Erythroblast (primary cell): ENCODE measurements at regions not wholly inside any gene's neighbourhood (a gene's known extent, or its start where the extent isn't known, plus 50 kb on each side); places are given as distances from the start of the nearest gene placed in this dataset.

Source experiments
- DNase-seq, 2 experiments: peaks; one replicate each; lab custom pipeline; 2025; lab: John Stamatoyannopoulos, UW
- GATA1 ChIP-seq: IDR thresholded peaks from 2 replicates; pipeline ENCODE4 v1.6.1; 2011; ENCODE audit warnings: low read depth, mild to moderate bottlenecking, control low read depth, low read length, moderate library complexity
- POLR2A ChIP-seq: IDR thresholded peaks from 2 replicates; pipeline ENCODE4 v1.6.1; 2011; ENCODE audit warnings: mild to moderate bottlenecking, low read length

- no peak for TF ChIP-seq POLR2A
- no peak for TF ChIP-seq GATA1
- DNase-seq, result no peak
These were observed 203.1 kb upstream of the PIK3R1 start for GRCh38 chr5:68012429-68012828.

DNA sequence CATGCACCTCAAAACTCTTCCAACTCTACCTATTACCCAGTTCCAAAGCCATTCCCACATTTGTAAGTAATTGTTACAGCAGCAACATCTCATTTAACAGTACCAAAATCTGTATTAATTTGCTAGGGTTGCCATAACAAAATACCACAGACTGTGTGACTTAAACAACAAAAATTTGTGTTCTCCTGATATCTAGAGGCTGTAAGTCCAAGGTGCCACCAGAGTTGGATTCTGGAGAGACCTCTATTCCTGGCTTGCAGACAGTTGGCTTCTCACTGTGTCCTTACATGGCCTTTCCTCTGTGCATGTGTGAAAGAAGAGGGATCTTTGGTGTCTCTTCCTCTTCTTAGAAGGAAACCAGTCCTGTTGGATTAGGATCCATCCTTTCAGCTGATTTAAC, 203.8 kb upstream of the PIK3R1 start:
- TF ChIP-seq POLR2A (no peak), GATA1 (no peak)
- no peak for DNase-seq

GRCh38 chr5:68011259-68011760, 204.2 kb upstream of the PIK3R1 start:
- no peak for TF ChIP-seq POLR2A
- no peak for TF ChIP-seq GATA1

DNA sequence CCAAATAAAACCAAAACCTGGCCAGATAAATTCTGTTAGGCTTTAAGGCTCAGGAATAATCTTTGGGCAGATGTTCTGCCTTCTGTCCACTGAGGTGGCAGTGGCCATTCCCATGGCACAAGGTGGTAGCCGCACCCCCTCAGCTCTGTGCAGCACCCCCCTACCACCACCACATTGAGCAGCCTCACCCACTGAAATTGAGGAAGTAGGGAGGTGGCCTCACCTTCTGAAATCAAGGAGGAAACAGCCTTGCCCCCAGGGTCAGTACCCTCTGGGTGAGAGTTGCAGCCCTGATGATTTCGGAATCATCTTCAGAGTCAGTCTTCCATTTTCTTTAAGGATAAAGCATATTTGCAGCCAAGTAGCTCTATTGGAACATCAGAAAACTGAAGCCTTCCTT, 204.8 kb upstream of the PIK3R1 start:
- TF ChIP-seq POLR2A (no peak), GATA1 (no peak)
- no peak for DNase-seq

More at GRCh38 chr5:68011259-68011760, 204.2 kb upstream of the PIK3R1 start:
- DNase-seq, result no peak

DNA sequence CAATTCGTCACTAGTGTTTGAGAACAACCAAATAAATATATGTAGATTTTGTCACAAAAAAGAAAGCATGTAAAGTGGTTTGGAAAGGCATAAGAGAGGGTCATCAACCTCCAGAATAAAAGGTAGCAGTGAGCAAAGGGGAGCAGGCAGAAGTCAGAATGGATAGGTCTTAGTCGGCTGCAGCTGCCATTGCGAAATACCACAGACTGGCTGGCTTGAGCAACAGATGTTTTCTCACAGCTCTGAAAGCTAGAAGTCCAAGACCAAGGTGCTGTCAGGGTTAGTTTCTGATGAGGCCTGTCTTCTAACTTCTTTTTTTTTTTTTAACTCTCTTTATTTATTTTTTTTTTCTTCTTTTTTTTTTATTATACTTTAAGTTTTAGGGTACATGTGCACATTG, 208.1 kb upstream of the PIK3R1 start:
- no peak for TF ChIP-seq POLR2A
- TF ChIP-seq GATA1, result no peak
- DNase-seq, result no peak

GRCh38 chr5:68002836-68003235, 212.7 kb upstream of the PIK3R1 start:
- TF ChIP-seq POLR2A, result no peak
- no peak for TF ChIP-seq GATA1
- DNase-seq, result no peak

DNA sequence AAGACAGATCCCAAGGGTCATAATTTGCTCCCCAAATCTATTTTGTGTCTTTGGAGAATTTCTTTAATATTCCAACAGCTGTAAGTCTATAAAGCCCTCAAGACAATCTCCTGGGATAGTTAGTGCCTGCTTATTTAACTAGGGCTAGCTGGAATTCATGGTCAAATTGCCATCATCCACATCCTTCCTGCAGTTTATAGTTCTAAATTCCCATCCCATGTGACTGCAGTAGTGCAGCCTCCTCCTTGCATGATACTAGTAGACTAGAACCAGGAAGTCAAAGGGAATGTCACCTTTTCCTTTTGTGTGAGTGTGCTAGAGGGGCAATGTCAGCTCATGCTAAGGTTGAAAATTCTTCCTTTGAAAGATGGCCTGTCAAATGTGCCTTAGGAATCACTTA, 214.8 kb upstream of the PIK3R1 start:
- no peak for DNase-seq
- TF ChIP-seq GATA1 (no peak), POLR2A (no peak)

- TF ChIP-seq POLR2A (no peak), GATA1 (no peak)
- DNase-seq, result no peak
These were observed 216.2 kb upstream of the PIK3R1 start for GRCh38 chr5:67999391-67999790.

DNA sequence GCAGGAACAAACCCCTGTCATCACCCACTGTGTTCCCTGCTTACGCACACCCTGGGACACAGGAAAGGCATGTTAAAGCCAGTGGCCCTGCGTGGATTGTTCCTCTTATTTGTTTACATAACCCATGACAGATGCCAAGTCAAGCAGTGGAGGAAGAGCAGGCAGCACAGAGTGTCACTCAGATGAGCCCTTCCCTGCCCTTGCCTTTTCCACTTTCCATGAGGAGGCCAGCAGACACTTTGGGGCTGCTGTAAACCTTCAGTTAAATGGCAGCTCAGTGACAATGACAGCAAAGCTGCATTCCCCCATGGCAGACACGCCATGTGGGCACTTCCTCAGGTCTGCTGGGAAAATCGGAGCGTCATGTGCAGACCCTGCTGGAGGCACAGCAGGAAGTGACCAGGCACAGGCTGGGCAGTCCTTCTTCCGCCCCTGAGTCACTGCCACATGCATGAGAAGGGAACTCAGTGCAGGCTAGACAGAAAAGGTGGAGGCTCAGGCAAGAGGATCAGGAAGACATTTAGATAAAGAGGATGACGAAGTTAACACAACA, 216.8 kb upstream of the PIK3R1 start:
- no peak for DNase-seq
- TF ChIP-seq POLR2A (no peak), GATA1 (no peak)

- TF ChIP-seq GATA1 (no peak), POLR2A (no peak)
- no peak for DNase-seq
These were observed 217.6 kb upstream of the PIK3R1 start for GRCh38 chr5:67997892-67998457.

DNA sequence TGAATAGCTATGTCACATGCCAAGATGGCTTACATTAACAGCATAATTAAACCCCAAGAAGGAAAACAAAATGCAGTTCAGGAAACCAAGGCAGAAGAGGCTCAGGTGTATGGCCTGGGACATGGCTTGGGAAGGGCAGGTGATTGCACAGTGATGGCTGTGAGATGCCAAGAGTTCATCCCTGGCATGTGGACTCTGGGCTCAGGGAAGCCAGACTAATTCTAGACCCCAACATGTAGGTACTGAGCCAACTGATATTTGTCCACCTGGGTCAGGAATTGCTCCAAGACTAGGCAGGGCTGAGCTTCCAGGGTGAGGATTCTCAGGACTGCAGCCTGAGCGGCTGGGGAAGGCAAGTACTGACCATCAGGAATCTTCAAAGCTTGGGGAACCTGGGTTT, 218.4 kb upstream of the PIK3R1 start:
- no peak for DNase-seq
- no peak for TF ChIP-seq POLR2A
- no peak for TF ChIP-seq GATA1

DNA sequence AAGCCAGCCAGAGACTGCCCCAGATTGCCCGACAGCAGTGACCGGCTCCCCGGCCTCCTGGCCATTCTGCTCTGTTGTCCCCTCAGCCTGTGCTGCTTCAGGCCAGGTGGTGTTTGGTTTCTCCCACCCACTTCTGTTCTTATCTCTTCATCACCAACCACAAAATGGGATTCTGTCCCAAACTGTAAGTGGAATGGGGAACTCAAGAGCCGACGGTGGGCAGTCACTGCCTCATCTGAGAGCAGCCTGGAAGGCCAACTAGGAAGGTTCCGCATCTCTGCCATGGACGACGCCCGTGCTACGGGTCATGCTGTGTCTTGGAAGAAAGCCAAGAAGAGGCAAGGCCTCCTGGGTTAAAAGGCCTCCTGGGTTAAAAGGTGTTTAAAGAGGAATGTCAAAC, 219.0 kb upstream of the PIK3R1 start:
- no peak for TF ChIP-seq GATA1
- no peak for TF ChIP-seq POLR2A
- peak; percentile 2 to 4 for DNase-seq

DNA sequence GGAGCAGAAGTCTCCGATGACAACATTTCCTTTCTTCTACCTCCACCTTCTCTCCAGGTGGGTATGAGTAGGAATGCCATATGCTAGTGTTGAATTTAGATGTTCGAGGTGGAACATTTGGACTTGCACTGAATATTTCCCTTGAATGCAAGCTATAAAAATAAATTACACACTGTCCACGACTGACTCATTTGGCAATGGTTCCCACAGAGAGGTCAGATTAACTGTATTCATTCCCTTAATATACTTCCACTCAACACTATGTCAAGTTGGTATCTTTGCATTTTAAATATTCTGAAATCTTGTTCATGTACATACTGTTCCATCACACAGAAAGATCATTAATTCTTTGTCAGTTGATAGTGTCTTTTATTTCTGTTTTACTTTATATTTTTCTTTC, 222.6 kb upstream of the PIK3R1 start:
- no peak for TF ChIP-seq POLR2A
- no peak for TF ChIP-seq GATA1
- DNase-seq, result no peak

GRCh38 chr5:67989456-67989855, 226.1 kb upstream of the PIK3R1 start:
- no peak for TF ChIP-seq POLR2A
- no peak for DNase-seq

- no peak for DNase-seq
- no peak for TF ChIP-seq GATA1
- no peak for TF ChIP-seq POLR2A
These were observed 228.8 kb upstream of the PIK3R1 start for GRCh38 chr5:67986761-67987160.
